HG03196 (cell line): ENCODE measurements at regions not wholly inside any gene's neighbourhood (a gene's known extent, or its start where the extent isn't known, plus 50 kb on each side); places are given as distances from the start of the nearest gene placed in this dataset.

Experiments used
- ATAC-seq: cut with Tn5 transposase; IDR thresholded peaks from one replicate; pipeline ENCODE4 v1.9.1; 2021; ENCODE audit not compliant: unreplicated experiment

DNA sequence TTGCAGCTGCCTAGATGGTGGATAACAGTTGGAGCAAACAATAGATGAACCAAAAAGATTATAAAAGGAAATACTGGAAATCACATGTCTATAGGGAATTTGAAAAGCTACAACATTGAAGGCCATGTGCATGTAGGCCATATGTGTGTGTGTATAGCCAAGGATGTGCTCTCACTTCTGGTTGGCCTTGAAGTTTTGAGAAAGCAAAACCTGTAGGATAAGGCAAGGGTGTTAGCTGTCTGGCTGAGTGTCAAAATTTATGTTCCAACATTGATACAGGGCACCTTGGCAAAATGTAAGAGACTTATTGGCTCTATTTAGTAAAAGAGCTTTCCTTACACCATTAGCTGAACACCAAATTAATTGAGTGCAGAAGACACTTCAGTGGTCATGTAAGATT is 1723.6 kb upstream of the PCDH20 start:
- no peak for ATAC-seq

DNA sequence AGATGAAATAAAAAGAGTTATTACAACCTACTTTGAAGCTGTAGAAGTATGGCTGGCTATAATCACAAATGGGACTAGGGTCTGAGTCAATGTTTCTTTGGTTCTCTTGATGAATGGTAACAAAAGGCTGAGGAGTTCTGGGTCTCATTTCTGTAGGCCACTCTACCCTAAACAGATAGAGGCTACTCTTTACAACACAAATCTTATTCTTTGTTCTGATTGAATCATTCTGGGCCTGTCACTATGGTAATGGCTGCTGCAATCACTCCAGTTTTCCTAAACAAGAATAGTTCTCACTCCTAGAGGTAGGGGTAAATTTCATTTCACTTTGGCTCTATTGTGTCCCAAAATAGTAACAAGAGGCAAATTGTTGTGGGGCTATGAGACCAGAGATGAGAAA is 1714.3 kb upstream of the PCDH20 start:
- no peak for ATAC-seq

DNA sequence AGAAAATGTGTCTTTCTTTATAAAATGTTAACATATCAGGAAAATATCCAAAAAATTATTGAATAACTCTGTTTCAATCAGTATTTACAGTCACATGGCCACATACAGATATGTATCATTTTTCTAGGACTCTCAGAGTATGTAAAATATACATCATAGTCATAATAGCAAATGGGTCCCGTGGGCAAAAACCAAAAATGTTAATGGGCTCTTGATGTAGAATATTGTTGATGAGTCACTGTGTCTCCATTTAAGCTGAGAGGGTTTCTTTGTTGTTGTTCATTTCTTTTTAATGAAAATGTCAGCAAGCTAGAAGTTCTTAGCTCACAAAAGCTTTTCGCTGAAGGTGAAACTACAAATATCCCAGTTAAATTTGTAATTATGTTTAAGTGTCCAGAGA is 1713.1 kb upstream of the PCDH20 start:
- no peak for ATAC-seq

DNA sequence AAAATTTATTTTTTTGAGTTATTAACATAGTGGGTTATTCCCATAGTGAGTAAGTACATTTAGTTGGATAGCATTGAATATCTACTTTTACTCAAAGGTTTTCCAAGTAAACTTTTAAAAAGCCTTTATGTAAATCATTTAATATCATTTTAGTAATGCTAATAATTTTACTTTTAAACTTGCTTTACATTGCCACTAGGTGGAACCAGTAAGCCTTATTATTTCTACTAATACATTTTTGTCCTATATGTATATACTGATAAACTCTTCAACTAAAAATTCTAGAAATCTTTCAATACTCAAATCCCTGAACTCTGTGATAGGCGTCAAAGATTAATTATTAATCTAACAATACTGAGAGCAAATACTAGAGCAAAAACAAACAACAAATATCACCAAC is 1709.2 kb upstream of the PCDH20 start:
- no peak for ATAC-seq

DNA sequence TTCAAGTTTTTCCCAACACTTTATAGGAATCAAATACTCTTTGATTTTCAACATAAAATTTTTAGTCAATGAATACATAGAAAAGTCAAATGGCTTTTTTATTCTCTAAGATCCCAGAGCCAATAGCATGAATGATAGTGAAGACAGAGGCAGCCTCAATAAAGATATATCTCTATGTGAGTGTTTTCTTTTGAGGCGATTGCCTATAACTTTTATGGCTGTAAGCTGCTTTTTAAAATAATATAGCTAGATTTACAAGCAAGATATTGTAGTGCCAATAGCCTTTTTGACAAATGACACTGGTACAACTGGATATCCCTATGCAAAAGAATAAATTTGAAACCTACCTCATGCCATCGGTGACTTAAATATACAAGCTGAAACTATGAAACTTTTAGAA is 1705.2 kb upstream of the PCDH20 start:
- ATAC-seq, result no peak

DNA sequence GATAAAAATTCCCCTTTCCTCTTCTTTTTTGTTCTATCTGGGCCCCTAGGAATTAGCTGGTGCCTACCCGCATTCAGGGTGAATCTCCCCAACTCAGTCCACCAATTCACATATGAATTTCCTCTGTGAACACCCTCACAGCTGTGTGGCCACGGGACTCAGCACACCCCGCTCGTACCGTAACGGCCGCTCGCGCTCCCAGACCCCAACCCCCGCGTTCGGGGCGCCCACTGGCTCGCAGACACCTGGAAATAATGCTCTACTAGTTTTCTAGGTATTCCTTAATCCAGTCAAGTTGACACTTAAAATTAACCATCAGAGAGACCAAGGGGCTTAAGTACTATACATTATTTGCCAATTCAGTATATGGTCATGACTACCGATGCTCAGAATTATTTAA is 1702.1 kb upstream of the PCDH20 start:
- no peak for ATAC-seq

DNA sequence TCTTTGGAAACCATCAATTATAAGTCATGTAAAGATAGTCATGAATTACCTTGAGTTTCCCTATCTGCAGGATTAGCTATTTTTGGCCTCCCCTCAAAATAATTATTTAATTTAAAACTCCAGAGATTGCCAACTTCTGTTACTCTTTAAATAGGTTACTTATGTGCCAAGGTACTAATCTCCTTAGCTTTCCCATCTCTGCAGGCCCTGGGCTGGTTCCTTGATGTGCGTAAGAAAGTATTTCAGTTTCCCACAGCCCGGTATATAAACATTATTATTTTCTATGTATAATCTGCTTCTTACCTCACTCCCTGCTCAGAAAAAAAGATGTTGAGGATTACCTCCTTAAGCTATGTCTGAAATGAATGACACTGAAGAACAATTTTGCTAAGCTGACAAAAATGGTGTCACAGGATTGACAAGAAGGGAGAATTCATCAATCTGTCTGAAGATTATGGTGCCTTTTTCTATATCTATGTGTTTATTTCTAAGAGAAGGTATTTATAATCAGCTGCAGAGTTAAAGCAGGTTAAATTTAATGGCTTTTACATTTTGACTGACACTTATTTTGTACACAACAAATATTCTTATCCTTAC is 1697.2 kb upstream of the PCDH20 start:
- no peak for ATAC-seq

DNA sequence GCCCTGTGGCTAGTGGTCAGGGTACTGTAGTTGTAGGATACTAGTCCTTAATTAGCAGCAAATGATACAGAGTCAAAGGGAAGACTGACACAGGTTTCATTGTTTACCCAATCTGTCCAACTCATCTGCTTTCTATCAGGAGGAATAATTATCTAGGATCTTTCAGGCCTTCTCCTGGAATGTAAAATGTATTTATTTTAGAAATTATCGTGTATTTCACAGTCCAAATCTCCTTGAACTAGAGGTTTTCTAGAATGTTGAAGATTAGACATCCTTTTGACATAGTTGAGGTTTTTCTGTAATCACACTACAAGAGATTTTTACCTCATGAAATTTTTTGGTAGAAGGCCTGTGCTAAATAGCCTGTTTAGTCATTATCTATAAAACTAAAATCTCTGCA is 1694.8 kb upstream of the PCDH20 start:
- ATAC-seq, result no peak

DNA sequence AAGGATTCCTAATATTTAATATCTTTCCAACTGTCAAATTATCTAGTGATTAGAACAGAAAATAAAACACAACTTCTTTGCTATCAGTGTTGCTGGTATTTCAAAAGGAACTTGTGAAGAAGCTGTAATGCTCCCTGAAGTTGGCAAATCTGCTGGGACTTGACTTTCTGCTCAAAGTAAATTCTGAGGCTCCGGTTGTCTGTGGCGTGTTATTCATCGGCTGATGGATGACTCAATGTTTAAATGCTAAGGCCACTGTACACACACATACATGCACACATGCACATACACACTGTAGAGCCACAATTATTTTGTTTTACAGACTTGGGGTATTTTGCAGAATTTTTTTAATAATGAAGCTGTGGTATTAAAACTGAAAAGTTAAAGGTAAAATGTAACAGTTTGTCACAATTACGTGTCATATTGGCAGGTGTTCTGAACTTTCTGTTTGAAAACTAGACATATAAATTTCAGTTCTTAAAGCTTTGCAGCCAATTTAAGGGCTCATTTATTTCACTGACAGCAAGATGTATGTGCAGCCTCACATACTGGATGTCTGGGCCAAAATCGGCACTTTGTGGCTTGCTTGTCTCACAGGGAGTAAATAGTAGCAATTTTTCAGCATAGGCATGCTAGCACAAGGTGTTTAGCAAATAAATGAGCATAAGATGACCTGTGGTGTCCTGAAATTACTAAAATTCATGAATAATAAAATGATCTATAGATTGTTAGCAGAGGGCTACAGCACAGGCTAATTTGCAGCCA is 1691.7 kb upstream of the PCDH20 start:
- no peak for ATAC-seq

DNA sequence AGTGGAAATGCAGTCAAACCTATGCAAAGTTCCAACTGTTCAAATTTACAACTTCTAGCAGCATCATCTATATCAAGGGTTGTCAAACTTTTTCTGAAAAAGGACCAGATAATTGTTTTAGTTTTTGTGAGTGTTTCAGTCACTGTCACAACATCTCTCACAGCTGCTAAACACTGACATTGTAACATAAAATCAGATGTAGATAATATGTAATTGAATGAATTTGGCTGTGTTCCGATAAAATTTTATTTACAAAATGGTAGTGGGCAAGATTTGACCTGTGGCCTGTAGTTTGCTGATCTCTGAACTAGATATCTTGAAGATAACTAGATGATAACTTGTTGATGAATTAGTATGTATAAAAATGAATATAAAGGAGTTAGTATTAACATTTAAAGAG is 1679.1 kb upstream of the PCDH20 start:
- no peak for ATAC-seq

DNA sequence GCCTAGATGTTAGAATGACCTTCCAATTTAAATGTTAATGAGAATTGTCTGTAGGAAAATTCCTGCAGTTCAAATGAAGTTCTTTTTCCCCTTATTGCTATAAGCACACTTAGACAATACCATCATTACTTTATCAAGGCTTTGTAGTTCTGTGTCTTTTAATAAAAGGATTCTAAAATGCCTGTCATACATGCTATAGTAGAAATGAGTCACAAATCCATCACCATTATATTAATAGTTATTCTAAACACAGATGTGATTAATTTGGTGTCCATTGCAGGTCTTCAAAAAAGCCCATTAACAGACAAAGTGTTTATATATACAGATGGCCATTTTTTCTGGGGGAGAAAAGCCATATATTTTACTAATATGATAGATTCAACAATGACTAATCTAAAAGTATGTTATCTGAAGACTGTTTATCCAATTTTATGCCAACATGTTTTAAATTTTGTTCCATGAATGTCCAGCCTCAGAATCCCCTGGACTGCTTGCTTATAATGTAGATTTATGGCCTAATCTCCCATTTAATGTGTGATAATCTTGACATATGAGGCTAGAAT is 1678.3 kb upstream of the PCDH20 start:
- no peak for ATAC-seq

DNA sequence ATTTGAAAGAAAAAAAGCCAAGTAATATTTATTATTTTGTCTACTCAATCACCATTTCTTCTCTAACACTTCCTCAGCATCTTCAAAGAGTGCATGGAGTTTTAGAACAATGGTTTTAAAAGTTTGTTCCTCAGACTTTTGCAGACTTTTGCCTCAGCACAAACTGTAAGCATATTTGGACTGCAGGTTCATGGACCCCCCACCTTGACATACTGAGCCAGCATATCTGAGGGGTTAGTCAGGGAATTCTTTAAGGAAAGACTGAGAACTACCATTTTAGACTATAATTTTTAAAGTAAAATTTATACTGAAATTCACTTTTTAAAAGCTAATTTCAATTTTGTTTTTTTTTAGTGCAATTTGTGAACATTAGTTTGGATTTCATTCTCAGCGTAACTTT is 1676.8 kb upstream of the PCDH20 start:
- ATAC-seq, result no peak

DNA sequence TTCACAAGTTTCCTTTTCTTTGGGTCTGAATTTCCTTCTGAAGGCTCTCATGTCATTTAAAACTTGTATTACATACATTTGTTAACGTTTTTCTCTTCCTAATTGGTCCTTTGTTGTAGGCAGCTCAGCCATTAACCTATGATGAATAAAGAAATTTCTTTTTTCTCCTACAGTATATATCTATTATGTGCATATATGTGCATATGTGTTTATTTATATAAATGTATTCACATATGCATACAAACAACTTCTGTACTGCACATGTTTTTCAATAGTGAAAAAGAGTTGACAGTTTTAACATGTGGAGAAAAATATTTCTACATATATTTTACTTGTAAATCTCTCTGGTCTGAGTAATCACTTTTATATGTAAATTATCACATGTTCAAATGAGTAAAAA is 1674.9 kb upstream of the PCDH20 start:
- ATAC-seq, result no peak

DNA sequence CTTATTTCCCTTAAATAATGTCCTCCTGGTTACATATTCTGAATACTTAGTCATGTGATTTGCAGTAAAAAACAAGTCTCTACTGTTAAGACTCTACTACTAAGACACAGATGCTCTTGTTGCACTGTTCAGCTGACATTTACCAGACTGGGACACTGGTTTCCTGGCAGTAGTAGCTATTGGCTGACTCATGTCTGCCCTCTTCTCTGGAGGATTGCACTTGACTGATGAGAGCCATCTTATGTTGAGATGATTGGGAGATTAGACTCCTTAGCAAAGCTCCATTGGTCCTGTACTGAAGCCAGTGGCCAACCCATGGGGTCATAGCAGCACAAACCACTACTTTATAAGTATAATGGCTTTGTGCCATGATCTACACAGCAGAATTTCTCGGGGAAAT is 1672.6 kb upstream of the PCDH20 start:
- no peak for ATAC-seq

DNA sequence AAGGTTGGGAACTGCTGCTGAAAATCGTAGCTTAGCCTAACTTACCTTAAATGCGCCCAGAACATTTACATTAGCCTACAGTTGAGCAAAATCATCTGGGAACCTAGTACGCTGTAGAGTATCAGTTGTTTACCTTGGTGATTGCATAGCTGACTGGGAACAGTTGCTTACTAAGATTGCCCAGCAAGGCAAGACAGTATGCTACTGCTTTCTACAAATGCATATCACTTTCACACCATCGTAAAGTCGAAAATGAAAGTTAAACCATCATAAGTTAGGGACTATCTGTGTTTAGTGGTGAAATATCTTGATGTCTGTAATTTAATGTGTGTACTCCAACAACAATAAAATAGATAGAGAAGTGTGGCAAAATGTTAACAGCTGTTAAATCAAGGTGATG is 1670.6 kb upstream of the PCDH20 start:
- no peak for ATAC-seq

DNA sequence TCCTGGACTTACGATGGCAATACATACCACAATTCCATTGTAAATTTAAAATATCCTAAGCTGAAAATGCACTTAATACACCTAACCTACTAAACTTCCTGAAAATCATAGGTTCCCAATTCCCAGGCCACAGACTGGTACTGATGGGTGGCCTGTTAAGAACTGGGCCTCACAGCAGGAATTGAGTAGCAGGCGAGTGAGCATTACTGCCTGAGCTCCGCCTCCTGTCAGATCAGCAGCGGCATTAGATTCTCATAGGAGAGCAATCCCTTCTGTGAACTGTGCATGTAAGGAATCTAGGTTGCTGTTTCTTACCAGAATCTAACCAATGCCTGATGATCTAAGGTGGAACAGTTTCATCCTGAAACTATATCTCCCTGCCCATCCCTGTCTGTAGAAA is 1670.2 kb upstream of the PCDH20 start:
- no peak for ATAC-seq

DNA sequence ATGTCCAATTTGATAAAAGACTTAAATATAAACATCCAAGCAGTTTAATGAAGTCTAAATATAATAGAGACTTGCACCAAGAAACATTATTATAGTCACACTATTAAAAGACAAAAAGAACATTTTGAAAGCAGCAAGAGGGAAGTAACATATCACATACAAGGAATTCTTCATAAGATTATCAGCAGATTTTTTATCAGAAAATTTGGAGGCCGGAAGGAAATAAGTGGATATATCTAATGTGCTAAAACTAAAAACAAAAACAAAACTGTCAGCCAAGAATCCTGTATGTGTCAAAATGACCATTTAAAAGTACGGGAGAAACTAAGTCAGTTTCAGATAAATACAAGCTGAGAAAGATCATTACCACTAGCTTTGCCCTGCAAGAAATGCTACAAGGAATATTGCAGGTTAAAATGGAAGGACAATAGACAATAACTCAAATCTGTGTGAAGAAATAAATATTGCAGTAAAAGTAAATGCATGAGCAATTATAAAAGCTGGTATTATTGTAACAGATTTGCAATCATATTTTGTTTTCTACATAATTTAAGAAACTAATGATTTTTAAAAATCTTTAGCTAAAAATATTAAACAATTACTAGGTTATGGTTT is 1665.9 kb upstream of the PCDH20 start:
- no peak for ATAC-seq

DNA sequence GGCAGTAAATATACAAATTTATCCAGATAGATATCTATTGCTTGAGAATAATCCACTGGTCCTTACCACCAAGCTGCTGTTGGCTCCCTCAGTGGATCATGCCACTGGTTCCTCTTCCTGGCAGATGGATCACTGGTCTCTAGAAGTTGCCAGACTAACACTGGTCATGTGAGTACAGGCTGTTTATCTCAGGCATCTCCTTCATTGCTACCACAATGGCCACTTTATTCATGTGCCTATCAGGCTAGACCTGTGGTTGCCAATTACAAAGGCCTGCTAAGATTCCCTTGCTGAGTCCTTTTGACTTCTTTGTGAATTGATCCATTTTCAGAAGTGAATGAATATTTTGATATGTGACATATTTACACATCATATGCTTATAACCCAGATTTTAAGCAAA is 1659.5 kb upstream of the PCDH20 start:
- ATAC-seq, result no peak

DNA sequence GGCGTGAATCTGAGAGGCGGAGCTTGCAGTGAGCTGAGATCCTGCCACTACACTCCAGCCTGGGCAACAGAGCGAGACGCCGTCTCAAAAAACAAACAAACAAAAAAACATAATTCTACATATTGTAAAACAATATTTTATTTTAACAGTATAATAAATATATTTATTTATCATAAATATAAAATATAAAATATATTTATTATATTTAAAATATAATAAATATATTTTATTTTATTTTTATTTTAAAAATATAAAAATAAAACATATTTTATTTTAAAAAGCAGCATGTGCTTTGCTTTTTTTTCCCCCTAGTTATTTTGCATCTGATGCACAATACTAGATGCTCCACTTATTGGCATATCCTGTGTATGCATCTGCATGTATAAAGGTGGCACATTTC is 1634.6 kb upstream of the PCDH20 start:
- no peak for ATAC-seq

DNA sequence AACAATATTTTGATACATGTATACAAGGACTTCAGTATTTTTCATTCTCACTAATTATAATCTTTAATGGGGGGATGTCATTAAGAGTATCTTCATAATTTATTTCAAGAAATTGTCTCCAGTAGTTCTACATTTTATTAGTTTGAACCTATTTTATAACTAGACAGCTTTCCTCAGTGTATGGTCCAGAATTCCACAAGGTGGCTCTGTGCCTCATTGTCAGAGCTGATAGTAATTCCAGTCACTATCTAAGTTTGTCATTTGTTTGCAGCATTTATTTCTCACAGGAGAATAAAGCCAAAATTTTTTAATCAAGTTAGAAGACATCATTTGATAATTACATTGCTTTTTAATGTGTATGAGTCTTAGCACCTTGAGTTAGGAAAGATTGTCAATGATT is 1633.0 kb upstream of the PCDH20 start:
- no peak for ATAC-seq

DNA sequence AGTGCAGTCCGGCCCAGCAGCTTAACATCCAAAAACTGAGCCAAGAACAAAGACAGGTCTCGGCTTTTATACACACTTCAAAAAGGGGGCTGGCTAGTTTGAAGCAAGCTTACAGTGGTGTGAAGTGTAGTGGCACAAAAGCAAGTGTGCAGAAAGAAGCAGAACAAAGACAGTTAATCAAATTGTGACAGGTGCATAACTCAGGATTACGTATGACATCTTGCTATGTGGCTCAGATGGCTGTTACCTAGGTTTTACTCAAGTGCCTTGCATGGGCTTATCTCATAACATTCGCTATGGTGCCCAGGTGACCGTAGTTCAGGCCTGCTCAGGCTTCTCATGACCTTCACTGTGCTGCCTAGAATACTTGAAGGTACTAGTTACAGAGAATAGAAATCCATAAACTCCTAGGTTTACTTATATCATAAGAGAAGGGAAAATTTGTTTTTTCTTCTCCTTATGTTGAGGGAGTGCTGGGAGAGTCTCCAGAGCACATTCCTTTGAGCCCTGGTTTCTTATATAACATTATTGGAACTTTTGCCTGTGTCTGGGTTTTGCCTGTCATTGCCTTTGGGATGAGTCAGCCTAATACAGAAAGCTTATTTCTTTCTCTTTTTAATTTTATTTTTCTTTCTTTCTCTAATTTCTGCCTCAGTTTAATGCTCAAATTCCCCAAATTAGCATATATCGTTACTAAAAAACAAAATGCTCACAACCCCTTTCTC is 1629.1 kb upstream of the PCDH20 start:
- no peak for ATAC-seq

DNA sequence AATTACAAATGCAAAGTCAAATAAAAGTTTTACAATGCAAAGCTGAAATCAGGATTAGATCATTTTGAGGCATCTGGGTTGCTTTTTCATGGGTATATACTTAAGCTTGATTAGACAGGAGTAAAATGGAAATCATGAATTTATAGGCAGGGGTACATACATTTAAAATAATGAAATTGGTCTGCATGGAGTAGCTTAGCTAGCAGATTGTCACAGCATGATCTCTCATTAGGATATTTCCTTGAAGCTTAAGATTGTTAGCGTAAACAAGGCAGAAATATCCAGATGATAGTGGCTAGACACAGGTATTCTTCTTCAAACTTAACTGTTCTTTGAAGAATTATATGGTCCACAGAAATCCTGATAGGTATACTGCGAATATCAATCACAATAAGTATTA is 1627.0 kb upstream of the PCDH20 start:
- no peak for ATAC-seq
